HG03025 (cell line): ENCODE measurements at regions not wholly inside any gene's neighbourhood (a gene's known extent, or its start where the extent isn't known, plus 50 kb on each side); places are given as distances from the start of the nearest gene placed in this dataset.

Experiments
- ATAC-seq: cut with Tn5 transposase; IDR thresholded peaks from one replicate; pipeline ENCODE4 v1.9.1; 2021; ENCODE audit warnings: mild to moderate bottlenecking, moderate library complexity; ENCODE audit not compliant: unreplicated experiment, low FRiP score

- ATAC-seq: no peak
These were observed 856.8 kb upstream of the ADAMTS5 start for GRCh38 chr21:27823652-27824201.

GRCh38 chr21:27820342-27820741 is 853.5 kb upstream of the ADAMTS5 start:
- no peak for ATAC-seq

- no peak for ATAC-seq
These were observed 852.4 kb upstream of the ADAMTS5 start for GRCh38 chr21:27819299-27819698.

GRCh38 chr21:27818847-27819246 is 852.0 kb upstream of the ADAMTS5 start:
- no peak for ATAC-seq

- no peak for ATAC-seq
These were observed 851.2 kb upstream of the ADAMTS5 start for GRCh38 chr21:27817902-27818623.

- ATAC-seq: no peak
These were observed 850.2 kb upstream of the ADAMTS5 start for GRCh38 chr21:27817074-27817473.

- no peak for ATAC-seq
These were observed 849.4 kb upstream of the ADAMTS5 start for GRCh38 chr21:27816301-27816700.

GRCh38 chr21:27814226-27814625 is 847.3 kb upstream of the ADAMTS5 start:
- no peak for ATAC-seq

GRCh38 chr21:27813750-27814149 is 846.9 kb upstream of the ADAMTS5 start:
- no peak for ATAC-seq

GRCh38 chr21:27813344-27813743 is 846.5 kb upstream of the ADAMTS5 start:
- no peak for ATAC-seq

- no peak for ATAC-seq
These were observed 845.4 kb upstream of the ADAMTS5 start for GRCh38 chr21:27812279-27812678.

- ATAC-seq: no peak
These were observed 842.0 kb upstream of the ADAMTS5 start for GRCh38 chr21:27808923-27809322.

GRCh38 chr21:27807596-27807995 is 840.7 kb upstream of the ADAMTS5 start:
- ATAC-seq: no peak

GRCh38 chr21:27806281-27806680 is 839.4 kb upstream of the ADAMTS5 start:
- ATAC-seq: no peak

GRCh38 chr21:27805696-27806095 is 838.8 kb upstream of the ADAMTS5 start:
- no peak for ATAC-seq

- ATAC-seq: no peak
These were observed 837.6 kb upstream of the ADAMTS5 start for GRCh38 chr21:27804515-27804914.

- ATAC-seq: no peak
These were observed 836.7 kb upstream of the ADAMTS5 start for GRCh38 chr21:27803571-27803970.

- ATAC-seq: no peak
These were observed 836.1 kb upstream of the ADAMTS5 start for GRCh38 chr21:27802816-27803475.

- ATAC-seq: no peak
These were observed 833.0 kb upstream of the ADAMTS5 start for GRCh38 chr21:27799861-27800260.

- ATAC-seq: no peak
These were observed 829.2 kb upstream of the ADAMTS5 start for GRCh38 chr21:27796106-27796505.

- ATAC-seq: no peak
These were observed 828.5 kb upstream of the ADAMTS5 start for GRCh38 chr21:27795418-27795817.

- ATAC-seq: no peak
These were observed 827.0 kb upstream of the ADAMTS5 start for GRCh38 chr21:27793901-27794300.
